Subcutaneous abdominal adipose tissue (tissue), 5 donors: ENCODE measurements at regions not wholly inside any gene's neighbourhood (a gene's known extent, or its start where the extent isn't known, plus 50 kb on each side); places are given as distances from the start of the nearest gene placed in this dataset.

ENCODE experiments used
- H3K27ac ChIP-seq: one replicate; pipeline ENCODE4 v1.7.0; 2013; ENCODE audit warnings: low read depth, mild to moderate bottlenecking, inconsistent platforms, low read length, moderate library complexity
- H3K27me3 ChIP-seq, 5 donors: one replicate each; pipeline ENCODE4 v1.7.0; 2013; ENCODE audit warnings: low read length in 5 of 5, inconsistent platforms in 1 of 5; ENCODE audit not compliant: control insufficient read depth in 5 of 5, insufficient read depth in 4 of 5
- H3K36me3 ChIP-seq, 5 donors: one replicate each; pipeline ENCODE4 v1.7.0; 2013; ENCODE audit warnings: low read length in 5 of 5; ENCODE audit not compliant: control insufficient read depth in 5 of 5, insufficient read depth in 5 of 5
- H3K4me1 ChIP-seq, 5 donors: one replicate each; pipeline ENCODE4 v1.7.0; 2013; ENCODE audit warnings: low read length in 5 of 5, mild to moderate bottlenecking in 3 of 5, moderate library complexity in 1 of 5; ENCODE audit not compliant: control insufficient read depth in 5 of 5, insufficient read depth in 5 of 5
- H3K4me3 ChIP-seq, 5 donors: one replicate each; pipeline ENCODE4 v1.7.0; 2013; ENCODE audit warnings: low read length in 5 of 5, low read depth in 1 of 5
- H3K9ac ChIP-seq, 5 donors: one replicate each; pipeline ENCODE4 v1.7.0; 2013; ENCODE audit warnings: low read length in 5 of 5, mild to moderate bottlenecking in 4 of 5, moderate library complexity in 3 of 5
- H3K9me3 ChIP-seq, 5 donors: one replicate each; pipeline ENCODE4 v1.7.0; 2013; ENCODE audit warnings: low read length in 5 of 5; ENCODE audit not compliant: control insufficient read depth in 5 of 5
- donor health status: healthy.
- donor health status: healthy.
- donor health status: healthy.
- donor health status: healthy.
- donor health status: healthy.

- H3K4me3 ChIP-seq = no peak overlapping the region
- no peaks in the 10 kb centered on the region for H3K27me3 ChIP-seq
- no peak overlapping the region for H3K9ac ChIP-seq
- H3K9me3 ChIP-seq = peaks cover 0 to 5% (median 0%) of the 10 kb centered on the region in 5 donors
- no peaks in the 10 kb centered on the region for H3K36me3 ChIP-seq
- no peaks in the 10 kb centered on the region for H3K4me1 ChIP-seq
- H3K27ac ChIP-seq = no peak overlapping the region
These were observed 148.2 kb downstream of the COX7C start for GRCh38 chr5:86765778-86766502.

GRCh38 chr5:86768699-86769202, 151.0 kb downstream of the COX7C start:
- H3K4me1 ChIP-seq = no peaks in the 10 kb centered on the region
- no peaks in the 10 kb centered on the region for H3K27me3 ChIP-seq
- no peak overlapping the region for H3K4me3 ChIP-seq
- no peak overlapping the region for H3K27ac ChIP-seq
- no peak overlapping the region for H3K9ac ChIP-seq
- no peaks in the 10 kb centered on the region for H3K36me3 ChIP-seq
- H3K9me3 ChIP-seq = peaks cover 0 to 5% (median 0%) of the 10 kb centered on the region in 5 donors

- Histone ChIP-seq H3K27me3 (no peaks in the 10 kb centered on the region), H3K4me3 (no peak overlapping the region), H3K27ac (no peak overlapping the region), H3K36me3 (no peaks in the 10 kb centered on the region), H3K9me3 (peaks cover 0 to 3% (median 0%) of the 10 kb centered on the region in 5 donors), H3K9ac (no peak overlapping the region), H3K4me1 (no peaks in the 10 kb centered on the region)
These were observed 162.3 kb downstream of the COX7C start for GRCh38 chr5:86780018-86780417.

GRCh38 chr5:86786955-86787354, 169.2 kb downstream of the COX7C start:
- Histone ChIP-seq H3K4me1 (peaks cover 0 to 17% (median 0%) of the 10 kb centered on the region in 5 donors), H3K27ac (peak overlapping the region; percentile 63), H3K4me3 (no peak overlapping the region), H3K27me3 (no peaks in the 10 kb centered on the region), H3K9me3 (no peaks in the 10 kb centered on the region), H3K36me3 (no peaks in the 10 kb centered on the region), H3K9ac (no peak overlapping the region)

- Histone ChIP-seq H3K27me3 (no peaks in the 10 kb centered on the region), H3K27ac (no peak overlapping the region), H3K9ac (no peak overlapping the region), H3K4me1 (no peaks in the 10 kb centered on the region), H3K9me3 (peaks cover 0 to 2% (median 0%) of the 10 kb centered on the region in 5 donors), H3K4me3 (no peak overlapping the region), H3K36me3 (no peaks in the 10 kb centered on the region)
These were observed 177.9 kb downstream of the COX7C start for GRCh38 chr5:86795659-86796058.

GRCh38 chr5:86797677-86798076, 179.9 kb downstream of the COX7C start:
- no peak overlapping the region for H3K27ac ChIP-seq
- peaks cover 0 to 2% (median 0%) of the 10 kb centered on the region in 5 donors for H3K9me3 ChIP-seq
- no peak overlapping the region for H3K9ac ChIP-seq
- no peaks in the 10 kb centered on the region for H3K4me1 ChIP-seq
- H3K4me3 ChIP-seq = no peak overlapping the region
- no peaks in the 10 kb centered on the region for H3K36me3 ChIP-seq
- no peaks in the 10 kb centered on the region for H3K27me3 ChIP-seq

GRCh38 chr5:86806206-86806605, 188.5 kb downstream of the COX7C start:
- H3K27me3 ChIP-seq = peaks cover 0 to 3% (median 0%) of the 10 kb centered on the region in 5 donors
- no peak overlapping the region for H3K4me3 ChIP-seq
- H3K4me1 ChIP-seq = no peaks in the 10 kb centered on the region
- no peak overlapping the region for H3K9ac ChIP-seq
- peaks cover 0 to 3% (median 0%) of the 10 kb centered on the region in 5 donors for H3K9me3 ChIP-seq
- no peaks in the 10 kb centered on the region for H3K36me3 ChIP-seq
- H3K27ac ChIP-seq = no peak overlapping the region

- no peak overlapping the region for H3K27ac ChIP-seq
- H3K9me3 ChIP-seq = peaks cover 0 to 3% (median 0%) of the 10 kb centered on the region in 5 donors
- H3K27me3 ChIP-seq = peaks cover 0 to 3% (median 0%) of the 10 kb centered on the region in 5 donors
- no peak overlapping the region for H3K9ac ChIP-seq
- no peaks in the 10 kb centered on the region for H3K36me3 ChIP-seq
- no peak overlapping the region for H3K4me3 ChIP-seq
- H3K4me1 ChIP-seq = no peaks in the 10 kb centered on the region
These were observed 189.6 kb downstream of the COX7C start for GRCh38 chr5:86807046-86808031.

GRCh38 chr5:86814315-86814714, 196.6 kb downstream of the COX7C start:
- Histone ChIP-seq H3K4me3 (no peak overlapping the region), H3K27me3 (no peaks in the 10 kb centered on the region), H3K27ac (no peak overlapping the region), H3K4me1 (no peaks in the 10 kb centered on the region), H3K9me3 (no peaks in the 10 kb centered on the region), H3K9ac (no peak overlapping the region), H3K36me3 (no peaks in the 10 kb centered on the region)

GRCh38 chr5:86814907-86815306, 197.2 kb downstream of the COX7C start:
- H3K4me3 ChIP-seq = no peak overlapping the region
- H3K9me3 ChIP-seq = no peaks in the 10 kb centered on the region
- H3K27ac ChIP-seq = no peak overlapping the region
- no peaks in the 10 kb centered on the region for H3K27me3 ChIP-seq
- no peaks in the 10 kb centered on the region for H3K4me1 ChIP-seq
- no peaks in the 10 kb centered on the region for H3K36me3 ChIP-seq
- H3K9ac ChIP-seq = no peak overlapping the region
